8988T (cell line): ENCODE measurements at regions not wholly inside any gene's neighbourhood (a gene's known extent, or its start where the extent isn't known, plus 50 kb on each side); places are given as distances from the start of the nearest gene placed in this dataset.

Experiments
- DNase-seq: peaks from one replicate; pipeline ENCODE4 v3.0.0; 2011

DNA sequence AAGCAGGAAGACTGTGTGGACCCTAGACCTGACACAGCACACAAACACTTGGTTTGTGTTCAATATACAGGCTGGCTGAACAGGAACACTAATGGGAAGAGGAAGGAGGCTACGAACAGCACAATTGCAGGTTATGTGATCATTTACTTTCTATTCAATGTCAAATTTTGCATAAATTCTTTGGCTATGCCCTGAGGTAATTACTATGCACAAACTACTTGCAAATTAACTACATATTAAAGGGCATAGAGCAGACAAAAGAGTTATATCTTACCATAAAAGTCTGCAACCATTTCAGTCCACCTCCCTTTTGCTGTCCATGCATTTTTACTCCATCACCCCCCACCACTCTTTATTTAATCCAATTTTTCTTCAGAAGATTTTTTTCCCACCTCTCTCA is 291.2 kb upstream of the TMTC1 start:
- no peak for DNase-seq

DNA sequence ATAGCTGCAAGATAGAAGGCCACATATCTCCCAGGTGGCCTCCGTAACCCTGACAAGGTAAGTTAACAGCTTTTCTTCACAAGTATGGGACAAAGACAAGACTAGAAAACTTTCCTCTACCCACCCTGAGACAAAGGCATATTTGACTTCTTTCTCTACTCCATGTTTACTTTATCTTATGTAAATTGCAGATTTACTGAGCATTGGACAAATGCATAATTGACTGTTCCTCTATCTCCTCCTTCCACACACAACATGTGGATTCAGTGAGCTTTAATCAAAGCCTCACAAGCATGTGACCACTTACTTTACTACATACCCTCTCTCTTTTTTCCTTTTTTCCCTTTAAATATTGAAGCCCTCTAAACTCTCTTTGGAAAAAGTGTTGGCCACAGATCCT is 289.1 kb upstream of the TMTC1 start:
- DNase-seq, result no peak

DNA sequence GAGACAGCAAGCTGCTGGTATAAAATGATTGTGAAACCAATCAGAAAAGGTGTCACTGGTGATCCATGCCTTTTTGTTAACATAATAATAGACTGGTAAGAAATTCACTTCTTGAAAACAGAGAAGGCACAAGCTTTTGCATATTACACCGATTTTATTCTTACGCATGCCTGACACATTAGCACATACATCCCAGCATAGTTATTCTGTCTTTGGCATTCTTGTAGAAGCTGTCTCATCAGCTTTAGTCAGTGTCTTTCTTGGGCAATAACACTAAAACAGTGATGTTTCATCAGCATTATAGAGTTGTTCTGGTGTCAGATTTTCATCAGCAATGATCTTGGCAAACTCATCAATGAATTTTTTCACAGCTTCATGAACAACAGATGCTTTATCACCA is 283.4 kb upstream of the TMTC1 start:
- no peak for DNase-seq

DNA sequence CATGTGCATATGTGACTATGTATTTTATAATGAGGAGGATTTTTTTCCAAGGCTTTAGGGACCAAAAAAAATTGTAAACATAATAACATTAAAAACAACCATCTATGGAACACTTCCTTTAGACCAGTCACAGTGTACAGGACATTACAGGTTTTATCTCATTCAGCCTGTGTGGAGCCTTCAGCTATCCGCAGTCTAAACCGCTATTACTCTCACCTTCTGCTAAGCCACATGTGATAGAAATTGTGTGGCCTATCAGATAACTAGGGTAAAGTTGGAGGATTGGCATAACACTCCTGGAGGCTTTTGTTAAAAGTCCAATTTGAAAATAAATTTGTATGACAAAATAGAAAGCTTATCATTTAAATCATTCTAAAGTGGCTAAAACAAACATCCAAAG is 281.2 kb upstream of the TMTC1 start:
- no peak for DNase-seq

DNA sequence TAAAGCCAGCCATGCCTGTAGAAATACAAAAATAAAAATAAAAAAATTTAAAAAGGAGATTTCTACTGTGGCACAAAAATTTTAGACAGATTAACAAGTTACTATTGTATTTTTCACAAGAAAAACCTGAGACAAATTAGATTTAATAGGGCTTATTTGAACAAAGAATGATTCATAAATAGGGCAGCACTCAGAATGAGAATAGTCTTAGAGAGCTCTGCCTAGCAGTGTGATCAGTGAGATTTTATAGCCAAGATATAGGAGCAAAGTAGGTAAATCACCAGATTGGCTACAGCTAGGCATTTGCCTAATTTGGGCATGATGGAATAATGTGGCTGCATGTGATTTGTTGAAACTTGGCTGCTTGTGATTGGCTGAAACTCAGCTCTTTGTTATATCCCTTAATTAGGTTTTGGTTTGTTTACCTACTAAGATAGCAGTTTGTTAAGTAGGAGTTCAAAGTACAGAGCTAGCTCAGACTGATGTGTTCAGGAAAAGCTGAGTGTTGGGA is 279.7 kb upstream of the TMTC1 start:
- DNase-seq, result no peak

DNA sequence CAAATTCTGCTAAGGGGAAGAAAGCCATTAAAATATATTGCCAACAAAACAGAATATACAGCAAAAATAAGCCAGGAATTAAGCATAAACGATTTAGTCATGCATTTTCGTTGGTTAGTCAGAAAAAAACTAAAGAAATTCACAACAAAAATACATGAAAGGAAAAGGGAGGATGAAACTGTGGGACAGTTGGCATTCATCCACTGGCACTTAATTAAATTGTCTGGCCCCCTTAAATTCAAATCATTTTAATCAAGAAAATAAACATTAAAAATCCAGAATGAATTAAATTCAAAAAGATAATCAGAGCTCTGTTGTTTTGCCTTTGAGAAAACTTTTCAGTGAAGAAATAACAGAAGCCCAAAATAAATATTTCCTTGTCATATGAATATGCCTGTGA is 264.6 kb upstream of the TMTC1 start:
- no peak for DNase-seq

DNA sequence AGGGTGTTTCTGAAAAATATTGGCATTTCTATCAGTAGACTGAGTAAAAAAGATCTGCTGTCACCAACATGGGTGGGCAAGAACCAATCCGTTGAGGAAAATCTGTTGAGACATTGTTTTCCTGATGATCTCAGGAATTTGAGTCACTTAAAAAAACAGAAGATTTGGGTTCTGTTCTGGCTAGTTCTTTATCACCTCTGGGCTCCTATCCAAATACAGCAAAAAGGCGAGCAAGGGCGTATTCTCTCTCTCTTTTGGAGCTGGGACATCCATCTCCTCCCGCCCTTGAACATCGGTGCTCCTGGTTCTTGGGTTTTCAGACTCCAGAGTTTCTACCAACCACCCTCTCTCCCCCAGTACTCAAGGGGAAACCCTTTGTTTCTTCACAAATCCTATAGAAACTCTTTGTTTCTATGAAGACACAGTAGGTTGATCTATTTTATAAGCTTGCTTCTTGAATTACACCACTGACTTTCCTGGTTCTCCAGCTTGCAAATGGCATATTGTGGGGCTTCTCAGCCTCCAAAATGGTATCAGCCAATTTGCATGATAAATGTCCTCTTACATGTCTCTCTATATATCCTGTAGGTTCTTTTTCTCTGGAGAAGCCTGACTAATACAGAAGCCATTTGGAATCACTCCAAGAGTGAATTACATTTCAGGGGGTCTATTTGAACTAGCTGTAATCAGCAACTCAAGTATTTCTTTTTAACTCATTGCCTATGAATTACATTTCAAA is 263.9 kb upstream of the TMTC1 start:
- no peak for DNase-seq

DNA sequence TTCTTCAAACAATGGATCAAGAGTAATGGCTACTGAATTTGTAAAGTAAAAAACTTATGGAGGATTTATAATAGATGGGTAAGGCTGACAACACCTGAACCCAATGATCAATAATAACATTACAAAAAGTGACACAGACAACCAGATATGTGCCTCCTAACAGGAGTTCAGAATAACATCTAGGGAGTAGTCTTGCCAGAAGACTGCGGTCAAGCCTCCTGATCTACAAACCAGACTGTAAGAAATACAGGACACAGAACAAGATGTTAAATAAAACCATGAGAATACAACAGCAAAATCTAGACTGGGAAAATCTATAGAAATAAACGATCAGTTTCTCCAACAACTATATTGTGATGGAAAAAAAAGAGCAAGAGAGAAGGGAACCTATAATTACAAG is 262.6 kb upstream of the TMTC1 start:
- no peak for DNase-seq

DNA sequence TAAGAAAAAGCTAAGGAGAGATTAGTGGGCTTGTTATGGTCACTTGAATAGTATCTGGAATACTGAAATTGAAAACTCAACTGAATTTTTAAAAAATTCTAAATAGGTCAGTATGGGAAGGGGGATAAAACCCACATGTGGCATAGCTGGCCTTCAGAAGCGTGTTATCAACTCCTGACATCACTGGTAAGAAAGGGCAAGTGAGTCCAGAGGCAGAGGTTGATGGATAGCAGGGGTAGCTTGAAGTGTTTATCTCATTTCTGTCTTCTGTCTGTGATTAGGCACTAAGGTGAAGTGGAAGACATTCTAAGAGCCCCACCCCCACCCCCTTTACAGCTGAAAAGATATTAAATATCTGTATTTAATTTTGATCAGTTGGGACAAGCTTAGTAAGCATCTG is 261.4 kb upstream of the TMTC1 start:
- no peak for DNase-seq

DNA sequence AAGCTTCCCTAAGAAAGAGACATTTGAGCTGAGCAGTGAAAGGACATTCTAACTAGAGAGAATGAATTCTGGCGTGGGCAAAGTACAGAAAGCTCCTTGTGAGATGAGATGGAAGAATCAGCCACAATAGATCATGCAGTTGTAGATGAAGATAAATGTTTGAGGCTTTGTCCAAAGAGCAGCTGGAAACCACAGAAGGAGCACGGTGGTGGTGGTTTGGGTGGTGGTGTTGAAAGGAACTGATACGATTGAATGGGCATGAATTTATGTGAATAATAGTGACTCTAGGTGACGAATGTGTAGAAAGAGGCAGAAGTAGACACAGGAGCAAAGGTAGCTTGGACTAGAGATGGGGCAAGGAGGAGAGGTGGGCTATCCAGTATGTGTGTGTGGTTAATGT is 260.5 kb upstream of the TMTC1 start:
- DNase-seq, result no peak

DNA sequence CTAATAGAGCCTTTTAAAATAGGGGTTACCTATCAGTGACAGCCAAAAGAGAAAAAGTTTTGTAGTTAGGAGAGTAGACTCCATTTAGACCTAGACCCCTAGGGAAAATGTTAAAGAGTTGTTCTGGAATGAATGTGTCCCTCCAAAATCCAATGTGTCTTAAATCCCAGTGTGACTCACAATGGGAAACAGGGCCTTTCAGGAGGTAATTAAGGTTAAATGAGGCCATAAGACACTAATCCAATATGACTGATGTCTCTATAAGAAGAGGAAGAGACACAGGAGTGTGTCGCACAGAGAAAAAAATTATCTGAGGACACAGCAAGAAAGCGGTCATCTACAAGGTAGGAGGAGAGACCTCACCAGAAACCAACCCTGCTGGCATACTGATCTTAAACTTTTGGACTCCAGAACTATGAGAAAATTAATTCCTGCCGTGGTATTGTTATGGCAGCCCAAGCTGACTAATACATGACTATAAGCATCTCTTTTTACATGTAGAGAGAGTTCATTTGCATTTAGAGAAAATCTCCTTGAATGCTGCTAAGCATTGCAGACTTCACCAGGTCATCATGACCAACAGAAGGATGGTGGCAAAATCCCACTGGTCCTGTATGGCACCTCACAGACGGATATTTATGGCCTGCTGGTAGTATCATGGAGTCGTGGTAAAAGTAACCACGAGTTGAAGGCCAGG is 259.6 kb upstream of the TMTC1 start:
- no peak for DNase-seq

DNA sequence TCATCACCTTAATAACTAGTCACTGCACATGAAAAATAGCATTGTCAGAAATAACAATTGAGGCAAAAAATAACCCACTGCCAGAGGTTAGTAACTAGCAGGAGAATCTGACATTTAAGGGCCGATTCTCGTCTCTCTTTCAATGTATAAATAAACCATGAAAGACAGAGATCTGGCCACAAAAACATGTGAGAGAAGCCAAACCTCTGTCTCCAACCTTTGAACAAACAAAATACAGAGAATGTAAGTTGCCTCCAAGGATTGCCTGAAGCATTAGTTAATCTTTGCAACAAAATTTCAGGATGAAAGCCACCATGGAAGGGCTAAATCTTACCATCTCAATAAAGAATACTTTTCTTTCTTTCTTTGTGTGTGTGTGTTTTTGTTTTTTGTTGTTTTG is 257.4 kb upstream of the TMTC1 start:
- no peak for DNase-seq

DNA sequence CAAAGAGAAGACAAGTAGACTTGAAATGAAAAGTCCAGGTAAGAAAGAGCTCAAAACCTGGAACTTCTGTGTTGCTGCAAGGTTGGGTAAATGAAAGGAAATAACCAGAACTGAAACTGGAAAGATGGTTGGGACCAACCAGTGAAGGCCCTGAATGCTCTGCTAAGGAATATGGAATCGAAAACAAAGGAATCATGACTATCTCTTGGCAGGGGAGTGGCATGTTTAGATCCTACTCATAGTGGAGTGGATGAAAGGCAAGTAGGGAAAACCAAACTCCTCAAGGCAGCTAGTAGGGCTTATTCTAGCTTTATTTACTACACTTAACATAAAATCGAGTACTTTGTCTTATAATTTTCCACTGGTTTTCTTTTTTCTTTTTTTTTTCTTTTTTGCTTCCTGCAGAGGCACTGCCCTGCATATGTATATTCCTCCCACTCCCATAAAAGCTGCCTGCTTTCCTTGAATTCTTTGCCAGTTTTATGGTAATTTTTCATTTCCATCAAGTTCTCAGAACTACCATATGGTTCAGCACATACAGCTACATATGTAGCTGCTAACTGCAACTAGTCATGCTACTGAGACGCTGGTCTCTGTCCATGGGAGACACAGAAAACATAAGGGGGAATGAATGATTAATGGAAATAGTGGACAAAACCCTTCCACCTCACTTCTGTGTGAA is 247.1 kb upstream of the TMTC1 start:
- no peak for DNase-seq

DNA sequence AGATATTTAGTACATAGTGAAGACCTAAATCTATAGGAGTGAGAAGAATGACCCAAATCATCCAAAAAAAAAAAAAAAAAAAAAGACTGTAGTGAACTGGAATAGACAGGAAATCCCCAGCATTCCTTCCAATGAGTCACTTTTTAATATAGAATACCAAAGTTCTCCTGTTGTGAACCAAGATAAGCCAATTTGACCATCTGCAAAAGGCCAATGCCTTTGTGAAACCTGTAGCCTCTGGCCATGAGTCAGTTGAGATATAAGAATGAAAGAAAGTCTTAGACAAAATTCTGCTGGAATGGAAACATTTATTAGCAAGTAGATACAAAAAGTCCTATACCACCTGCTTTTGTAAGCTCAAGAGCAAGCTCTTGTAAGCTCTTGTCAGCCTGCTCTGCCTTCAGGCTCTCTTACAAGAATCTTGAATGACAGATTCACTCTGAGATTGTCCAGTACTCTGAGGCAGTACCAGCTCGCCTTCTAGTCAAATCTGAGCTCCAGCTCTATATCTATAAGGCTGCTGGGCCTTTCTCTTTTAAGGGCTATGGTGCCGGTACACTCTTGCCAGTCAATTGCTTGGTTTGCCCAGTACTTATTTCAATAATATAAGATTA is 243.0 kb upstream of the TMTC1 start:
- DNase-seq, result no peak

DNA sequence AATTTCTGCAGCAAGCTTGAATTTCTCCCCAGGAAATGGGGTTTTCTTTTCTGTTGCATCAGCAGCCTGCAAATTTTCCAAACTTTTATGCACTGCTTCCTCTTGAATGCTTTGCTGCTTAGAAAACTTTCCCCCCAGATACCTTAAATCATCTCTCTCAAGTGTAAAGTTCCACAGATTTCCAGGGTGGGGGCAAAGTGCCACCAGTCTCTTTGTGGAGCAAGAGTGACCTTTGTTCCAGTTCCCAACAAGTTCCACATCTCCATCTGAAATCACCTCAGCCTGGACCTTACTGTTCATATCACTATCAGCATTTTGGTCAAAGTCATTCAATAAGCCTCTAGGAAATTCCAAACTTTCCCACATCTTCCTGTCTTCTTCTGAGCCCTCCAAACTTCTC is 241.6 kb upstream of the TMTC1 start:
- no peak for DNase-seq

DNA sequence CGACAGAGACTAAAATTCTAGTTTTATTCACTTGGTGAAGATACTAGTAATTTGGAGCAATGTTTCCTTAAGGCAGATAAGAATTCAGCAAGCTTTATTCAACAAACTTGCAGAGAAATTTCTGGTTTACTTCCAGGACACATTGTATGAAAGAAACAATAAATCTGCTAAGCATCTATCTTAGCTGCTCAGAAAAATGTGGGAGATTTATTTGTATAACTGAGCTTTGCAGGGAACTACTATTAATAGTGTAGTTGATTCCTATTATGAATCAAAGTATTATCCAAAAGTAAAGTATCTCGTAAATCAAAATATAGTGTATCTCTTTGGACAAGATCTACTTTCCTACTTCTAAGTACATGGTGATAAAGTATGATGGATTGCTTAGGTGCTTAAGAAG is 239.4 kb upstream of the TMTC1 start:
- DNase-seq, result no peak

DNA sequence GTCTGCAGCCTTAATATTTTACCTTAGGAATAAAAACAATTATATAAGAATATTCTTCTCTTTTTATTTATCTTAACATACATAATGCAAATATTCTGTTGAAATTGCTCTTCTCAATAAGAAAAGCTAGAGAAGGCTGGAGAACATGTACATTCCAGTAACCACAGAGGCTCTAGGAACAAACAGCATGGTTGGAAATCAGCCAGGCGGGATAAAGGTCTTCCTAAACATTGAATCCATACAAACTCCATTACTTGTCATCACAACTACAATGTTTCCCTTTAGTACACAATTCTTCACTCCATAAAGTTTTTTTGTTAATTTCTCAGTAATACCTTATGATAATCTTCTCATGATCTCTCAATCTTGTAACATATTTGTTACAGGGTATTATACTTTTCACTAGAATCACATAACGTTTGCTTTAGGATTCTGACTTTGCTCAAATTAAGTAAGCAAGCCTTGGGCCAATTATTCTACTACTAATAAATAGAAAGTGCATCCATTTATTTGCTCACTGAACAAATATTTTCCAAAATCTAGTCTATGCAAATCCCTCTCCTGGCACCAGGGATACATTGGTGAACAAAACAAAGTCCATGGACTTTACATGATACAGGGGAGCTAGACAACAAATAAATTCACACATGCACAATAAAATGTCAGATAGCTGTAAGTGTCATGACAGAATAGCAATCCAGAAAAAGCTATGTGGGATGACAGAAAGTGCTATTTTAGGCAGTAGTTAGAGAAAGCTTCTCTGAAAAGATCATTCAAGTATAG is 237.5 kb upstream of the TMTC1 start:
- no peak for DNase-seq

DNA sequence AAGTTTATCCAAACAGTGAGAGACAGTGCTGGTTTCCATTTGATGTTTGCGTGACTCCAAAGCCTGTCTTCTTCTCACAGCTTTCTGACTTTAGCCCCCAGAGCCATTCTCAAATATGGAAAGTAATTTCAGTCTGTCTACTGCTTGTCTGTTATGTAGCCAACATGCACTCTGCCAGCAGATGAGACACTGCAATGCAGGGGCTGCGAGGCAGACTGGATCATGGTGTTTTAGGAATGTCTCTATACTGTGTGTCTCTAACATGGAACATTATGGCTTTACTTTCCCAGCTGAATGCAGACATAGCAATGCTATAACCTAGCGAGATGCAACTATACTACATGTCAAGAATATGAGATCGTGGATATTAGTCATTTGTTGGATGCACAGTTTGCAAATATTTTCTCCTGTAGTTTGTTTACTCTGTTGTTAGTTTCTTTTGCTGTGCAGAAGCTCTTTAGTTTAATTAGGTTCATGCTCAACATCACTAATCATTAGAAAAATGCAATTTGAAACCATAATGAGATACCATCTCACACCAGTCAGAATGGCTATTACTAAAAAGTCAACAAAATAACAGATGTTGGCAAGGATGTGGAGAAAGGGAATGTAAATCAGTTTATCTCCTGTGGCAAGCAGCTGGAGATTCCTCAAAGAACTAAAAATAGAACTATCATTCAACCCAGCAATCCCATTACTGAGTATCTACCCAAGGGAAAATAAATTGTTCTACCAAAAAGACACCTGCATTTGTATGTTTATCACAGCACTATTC is 235.8 kb upstream of the TMTC1 start:
- no peak for DNase-seq

DNA sequence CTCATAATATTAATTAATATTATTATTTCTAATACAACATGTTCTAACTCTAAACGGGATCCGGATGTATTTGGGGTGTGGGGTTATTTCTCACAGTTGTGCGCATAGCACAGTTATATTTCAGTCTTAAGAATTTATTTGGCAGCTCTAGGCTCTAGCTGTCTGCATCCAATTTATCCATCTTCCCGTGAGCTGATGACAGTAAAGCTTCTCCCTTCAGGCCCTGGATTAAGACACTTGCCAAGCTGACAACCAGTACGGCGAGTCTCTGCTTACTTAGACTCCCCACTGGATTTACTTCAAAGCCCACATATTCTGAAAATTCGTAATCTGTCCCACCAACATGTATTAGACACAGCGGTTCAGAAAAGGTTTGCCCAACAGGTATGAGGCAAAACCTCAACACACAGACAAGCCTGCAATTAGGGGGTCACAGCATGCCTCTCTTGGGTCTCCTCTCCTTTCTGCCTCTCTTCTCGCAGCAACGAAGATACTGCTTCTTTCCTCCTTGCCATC is 232.9 kb upstream of the TMTC1 start:
- DNase-seq, result no peak

DNA sequence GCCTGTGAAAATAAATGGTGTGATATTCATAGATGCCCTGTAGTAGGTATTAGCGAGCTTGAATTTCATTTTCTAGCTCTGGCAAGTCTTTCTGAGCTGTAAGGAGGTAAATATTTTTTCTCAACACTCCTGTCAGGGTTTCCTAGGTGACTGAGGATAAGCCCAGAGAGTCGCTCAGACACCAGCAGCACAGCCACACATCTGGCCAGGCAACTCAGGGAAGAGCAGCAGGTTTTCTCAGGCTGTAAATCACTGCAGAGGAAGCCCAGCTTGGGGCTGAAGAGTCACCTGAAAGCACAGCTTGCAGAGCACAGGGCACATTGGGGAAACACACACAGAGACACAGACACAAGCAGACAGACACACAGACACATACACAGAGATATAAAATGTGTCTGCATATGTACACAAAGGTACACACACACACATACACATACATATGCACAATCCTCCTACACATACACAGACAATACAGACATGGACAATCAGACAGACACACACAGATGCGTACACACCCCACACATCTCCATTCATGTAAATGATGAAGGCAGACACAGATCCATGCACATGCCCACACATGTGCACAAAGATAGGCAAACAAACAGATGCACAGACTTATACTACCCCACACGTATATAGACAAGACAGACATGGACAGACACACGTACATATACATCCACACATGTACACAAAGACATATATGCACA is 232.0 kb upstream of the TMTC1 start:
- no peak for DNase-seq

DNA sequence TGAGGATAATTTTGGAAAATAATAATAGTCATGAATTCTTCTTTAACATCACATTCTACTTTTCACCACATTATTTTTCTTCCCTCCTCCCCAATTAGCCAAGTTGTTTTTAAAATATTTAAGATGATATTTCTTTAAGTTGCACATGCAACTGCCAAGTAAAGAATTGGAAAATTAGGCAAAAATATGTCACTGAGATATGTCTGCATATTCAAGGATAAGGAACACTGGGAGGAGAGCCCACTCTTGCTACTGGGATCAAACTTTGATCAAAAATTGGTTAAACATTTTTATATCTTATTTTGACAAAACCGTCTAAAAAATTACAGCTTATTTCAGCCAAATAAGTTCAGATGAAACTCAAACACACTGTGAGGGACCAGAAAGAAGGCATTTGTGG is 231.2 kb upstream of the TMTC1 start:
- DNase-seq, result no peak
